UCSD-AML1 (cell line): ENCODE measurements at regions not wholly inside any gene's neighbourhood (a gene's known extent, or its start where the extent isn't known, plus 50 kb on each side); places are given as distances from the start of the nearest gene placed in this dataset.
"Not testable (repeated sequence)": the region's sequence is repeated elsewhere in the genome, so short reads cannot be mapped to it uniquely, and the experiment has no call there.

ENCODE experiments used
- DNase-seq: peaks from one replicate; lab custom pipeline; 2025; ENCODE audit not compliant: unreplicated experiment; lab: John Stamatoyannopoulos, UW

GRCh38 chr6:15184441-15184861 lies 61.4 kb upstream of the JARID2 start:
- DNase-seq = no peak

GRCh38 chr6:15185111-15185510 lies 60.8 kb upstream of the JARID2 start:
- DNase-seq = not testable (repeated sequence)

GRCh38 chr6:15193451-15193850 lies 52.4 kb upstream of the JARID2 start:
- DNase-seq = not testable (repeated sequence)

GRCh38 chr6:15194453-15194852 lies 51.4 kb upstream of the JARID2 start:
- no peak for DNase-seq
